ENCODE measurements at regions not wholly inside any gene's neighbourhood (a gene's known extent, or its start where the extent isn't known, plus 50 kb on each side); places are given as distances from the start of the nearest gene placed in this dataset.

DNA sequence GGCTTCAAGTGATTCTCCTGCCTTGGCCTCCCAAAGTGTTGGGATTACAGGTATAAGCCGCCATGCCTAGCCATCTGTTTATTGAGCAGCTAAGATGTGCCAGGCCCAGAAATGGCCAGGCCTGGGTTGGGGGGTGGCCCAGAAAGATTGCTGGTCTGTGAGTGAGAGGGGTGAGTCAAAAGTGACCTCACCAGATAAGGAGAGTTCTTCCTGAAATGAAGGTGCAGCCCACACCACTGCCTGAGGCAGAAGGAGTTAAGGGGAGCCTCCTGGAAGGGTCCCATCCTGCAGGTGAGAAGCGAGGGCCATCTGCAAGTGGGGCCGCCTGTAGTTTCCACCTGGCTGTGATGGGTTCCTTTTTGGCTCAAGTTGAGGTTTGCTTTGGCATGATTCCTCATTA is 96.9 kb upstream of the KLF4 start:
- no peak overlapping the region for H3K4me3 Mint-ChIP-seq (ENCODE audit: unreplicated experiment)
- H3K9me3 Mint-ChIP-seq (ENCODE audit: unreplicated experiment), result no peaks in the 10 kb centered on the region
- no peak overlapping the region for H3K27ac Mint-ChIP-seq (ENCODE audit: unreplicated experiment)
- TF ChIP-seq, protein P1, sequence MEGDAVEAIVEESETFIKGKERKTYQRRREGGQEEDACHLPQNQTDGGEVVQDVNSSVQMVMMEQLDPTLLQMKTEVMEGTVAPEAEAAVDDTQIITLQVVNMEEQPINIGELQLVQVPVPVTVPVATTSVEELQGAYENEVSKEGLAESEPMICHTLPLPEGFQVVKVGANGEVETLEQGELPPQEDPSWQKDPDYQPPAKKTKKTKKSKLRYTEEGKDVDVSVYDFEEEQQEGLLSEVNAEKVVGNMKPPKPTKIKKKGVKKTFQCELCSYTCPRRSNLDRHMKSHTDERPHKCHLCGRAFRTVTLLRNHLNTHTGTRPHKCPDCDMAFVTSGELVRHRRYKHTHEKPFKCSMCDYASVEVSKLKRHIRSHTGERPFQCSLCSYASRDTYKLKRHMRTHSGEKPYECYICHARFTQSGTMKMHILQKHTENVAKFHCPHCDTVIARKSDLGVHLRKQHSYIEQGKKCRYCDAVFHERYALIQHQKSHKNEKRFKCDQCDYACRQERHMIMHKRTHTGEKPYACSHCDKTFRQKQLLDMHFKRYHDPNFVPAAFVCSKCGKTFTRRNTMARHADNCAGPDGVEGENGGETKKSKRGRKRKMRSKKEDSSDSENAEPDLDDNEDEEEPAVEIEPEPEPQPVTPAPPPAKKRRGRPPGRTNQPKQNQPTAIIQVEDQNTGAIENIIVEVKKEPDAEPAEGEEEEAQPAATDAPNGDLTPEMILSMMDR (IDR thresholded peaks at IDR 0.05), result no peak
- H3K36me3 Mint-ChIP-seq (ENCODE audit: unreplicated experiment), result no peaks in the 10 kb centered on the region
- no peaks in the 10 kb centered on the region for H3K4me1 Mint-ChIP-seq (ENCODE audit: unreplicated experiment)
- no peak for DNase-seq (ENCODE audit: extremely low spot score, unreplicated experiment)
- H3K27me3 Mint-ChIP-seq (ENCODE audit: unreplicated experiment), result peaks cover 7% of the 10 kb centered on the region

DNA sequence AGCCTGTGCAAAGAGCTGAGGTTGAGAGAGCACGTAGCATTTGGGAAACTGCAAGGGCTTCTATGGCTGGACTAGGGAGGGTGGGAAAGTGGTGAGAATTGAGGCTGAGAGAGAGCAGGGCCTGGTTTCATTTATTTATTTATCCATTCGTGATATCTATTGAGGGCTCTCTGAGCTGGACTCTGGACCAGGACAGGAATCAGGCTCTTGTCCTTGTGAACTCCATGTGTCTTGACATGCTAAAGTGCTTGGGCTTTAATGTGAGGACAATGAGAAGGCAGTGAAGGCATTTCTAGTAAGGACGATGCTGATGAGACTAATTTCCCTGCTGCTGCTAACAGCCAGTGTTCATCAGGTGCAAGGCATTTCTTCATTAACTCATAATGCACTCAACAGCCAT is 95.9 kb upstream of the KLF4 start:
- peaks cover 7% of the 10 kb centered on the region for H3K27me3 Mint-ChIP-seq (ENCODE audit: unreplicated experiment)
- TF ChIP-seq, protein P1 (IDR thresholded peaks at IDR 0.05), result no peak
- no peaks in the 10 kb centered on the region for H3K9me3 Mint-ChIP-seq (ENCODE audit: unreplicated experiment)
- no peak for DNase-seq (ENCODE audit: extremely low spot score, unreplicated experiment)
- H3K4me3 Mint-ChIP-seq (ENCODE audit: unreplicated experiment), result no peak overlapping the region
- H3K27ac Mint-ChIP-seq (ENCODE audit: unreplicated experiment), result no peak overlapping the region
- no peaks in the 10 kb centered on the region for H3K36me3 Mint-ChIP-seq (ENCODE audit: unreplicated experiment)
- no peaks in the 10 kb centered on the region for H3K4me1 Mint-ChIP-seq (ENCODE audit: unreplicated experiment)

DNA sequence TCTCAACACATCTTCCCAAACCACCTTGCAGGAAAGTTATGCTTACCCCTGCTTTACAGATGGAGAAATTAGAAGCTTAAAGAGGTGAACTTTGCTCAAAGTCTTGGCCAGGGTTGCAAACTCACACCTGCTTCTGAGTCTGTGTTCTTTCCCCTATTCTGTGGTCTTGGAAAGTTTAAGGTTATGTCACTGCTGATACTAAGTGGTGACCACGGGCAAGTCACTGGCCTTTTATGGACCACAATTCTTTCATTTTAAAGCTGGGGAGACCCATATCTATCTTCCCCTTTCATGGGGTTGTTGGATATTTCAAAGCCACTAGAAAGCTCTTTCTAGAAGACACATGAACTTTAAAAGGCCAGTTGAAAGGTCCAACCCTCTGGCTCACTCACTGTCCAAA is 95.4 kb upstream of the KLF4 start:
- TF ChIP-seq, protein P1 (IDR thresholded peaks at IDR 0.05), result no peak
- peaks cover 7% of the 10 kb centered on the region for H3K27me3 Mint-ChIP-seq (ENCODE audit: unreplicated experiment)
- H3K36me3 Mint-ChIP-seq (ENCODE audit: unreplicated experiment), result no peaks in the 10 kb centered on the region
- no peaks in the 10 kb centered on the region for H3K9me3 Mint-ChIP-seq (ENCODE audit: unreplicated experiment)
- H3K27ac Mint-ChIP-seq (ENCODE audit: unreplicated experiment), result no peak overlapping the region
- H3K4me1 Mint-ChIP-seq (ENCODE audit: unreplicated experiment), result no peaks in the 10 kb centered on the region
- no peak for DNase-seq (ENCODE audit: extremely low spot score, unreplicated experiment)
- H3K4me3 Mint-ChIP-seq (ENCODE audit: unreplicated experiment), result no peak overlapping the region

DNA sequence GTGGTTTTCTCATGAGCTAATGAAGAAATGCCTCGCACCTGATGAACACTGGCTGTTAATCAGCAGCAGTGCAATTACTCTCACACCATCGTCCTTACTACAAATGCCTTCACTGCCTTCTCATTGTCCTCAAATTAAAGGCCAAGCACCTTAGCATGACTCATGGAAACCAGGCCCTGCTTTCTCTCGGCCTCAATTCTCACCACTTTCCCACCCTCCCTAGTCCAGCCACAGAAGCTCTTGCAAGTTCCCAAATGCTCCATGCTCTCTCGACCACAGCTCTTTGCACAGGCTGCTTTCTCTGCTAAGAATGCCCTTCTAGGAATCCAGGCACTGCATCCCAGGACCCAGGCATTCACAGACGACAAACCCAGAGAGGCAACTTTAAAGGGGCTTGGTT is 94.6 kb upstream of the KLF4 start:
- no peak for DNase-seq (ENCODE audit: extremely low spot score, unreplicated experiment)
- no peak overlapping the region for H3K4me3 Mint-ChIP-seq (ENCODE audit: unreplicated experiment)
- no peaks in the 10 kb centered on the region for H3K36me3 Mint-ChIP-seq (ENCODE audit: unreplicated experiment)
- no peak overlapping the region for H3K27ac Mint-ChIP-seq (ENCODE audit: unreplicated experiment)
- H3K27me3 Mint-ChIP-seq (ENCODE audit: unreplicated experiment), result peaks cover 11% of the 10 kb centered on the region
- no peaks in the 10 kb centered on the region for H3K4me1 Mint-ChIP-seq (ENCODE audit: unreplicated experiment)
- TF ChIP-seq, protein P1 (IDR thresholded peaks at IDR 0.05), result no peak
- H3K9me3 Mint-ChIP-seq (ENCODE audit: unreplicated experiment), result no peaks in the 10 kb centered on the region

DNA sequence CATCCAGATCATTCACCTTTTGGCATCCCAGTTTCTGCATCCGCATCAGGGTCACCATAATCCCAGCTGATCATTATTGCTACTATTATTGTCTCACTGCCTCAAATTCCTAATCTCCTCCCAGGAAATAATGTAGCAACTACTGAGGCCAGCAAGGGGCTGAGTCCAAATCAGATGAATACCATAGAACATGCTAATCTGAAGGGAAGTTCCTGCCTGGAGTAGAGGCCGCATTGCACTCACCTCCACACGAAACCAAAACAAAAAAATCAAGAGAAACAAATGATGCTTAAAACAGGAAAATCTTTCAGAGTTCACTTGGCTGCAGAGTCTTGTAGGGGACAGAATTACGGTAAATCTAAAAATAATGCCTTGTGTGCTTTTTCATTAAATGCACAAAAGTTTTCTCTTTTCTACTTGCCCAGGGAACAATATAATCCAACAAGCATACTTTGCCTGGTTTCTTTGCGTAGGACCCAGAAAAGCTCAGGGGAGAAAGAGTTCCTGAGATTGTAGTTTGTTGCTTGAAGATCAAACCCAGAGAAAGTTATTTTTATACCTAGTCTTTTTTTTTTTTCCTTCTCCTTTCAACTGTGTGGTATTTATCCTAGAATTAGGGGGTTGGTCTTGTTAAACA is 87.7 kb upstream of the KLF4 start:
- H3K9me3 Mint-ChIP-seq (ENCODE audit: unreplicated experiment), result no peaks in the 10 kb centered on the region
- peaks cover 7% of the 10 kb centered on the region for H3K27me3 Mint-ChIP-seq (ENCODE audit: unreplicated experiment)
- TF ChIP-seq, protein P1 (IDR thresholded peaks at IDR 0.05), result no peak
- no peak overlapping the region for H3K27ac Mint-ChIP-seq (ENCODE audit: unreplicated experiment)
- no peaks in the 10 kb centered on the region for H3K4me1 Mint-ChIP-seq (ENCODE audit: unreplicated experiment)
- no peak for DNase-seq (ENCODE audit: extremely low spot score, unreplicated experiment)
- H3K36me3 Mint-ChIP-seq (ENCODE audit: unreplicated experiment), result no peaks in the 10 kb centered on the region
- H3K4me3 Mint-ChIP-seq (ENCODE audit: unreplicated experiment), result no peak overlapping the region

Measured in osteocyte (in vitro differentiated cells).